ENCODE measurements at regions not wholly inside any gene's neighbourhood (a gene's known extent, or its start where the extent isn't known, plus 50 kb on each side); places are given as distances from the start of the nearest gene placed in this dataset.

DNA sequence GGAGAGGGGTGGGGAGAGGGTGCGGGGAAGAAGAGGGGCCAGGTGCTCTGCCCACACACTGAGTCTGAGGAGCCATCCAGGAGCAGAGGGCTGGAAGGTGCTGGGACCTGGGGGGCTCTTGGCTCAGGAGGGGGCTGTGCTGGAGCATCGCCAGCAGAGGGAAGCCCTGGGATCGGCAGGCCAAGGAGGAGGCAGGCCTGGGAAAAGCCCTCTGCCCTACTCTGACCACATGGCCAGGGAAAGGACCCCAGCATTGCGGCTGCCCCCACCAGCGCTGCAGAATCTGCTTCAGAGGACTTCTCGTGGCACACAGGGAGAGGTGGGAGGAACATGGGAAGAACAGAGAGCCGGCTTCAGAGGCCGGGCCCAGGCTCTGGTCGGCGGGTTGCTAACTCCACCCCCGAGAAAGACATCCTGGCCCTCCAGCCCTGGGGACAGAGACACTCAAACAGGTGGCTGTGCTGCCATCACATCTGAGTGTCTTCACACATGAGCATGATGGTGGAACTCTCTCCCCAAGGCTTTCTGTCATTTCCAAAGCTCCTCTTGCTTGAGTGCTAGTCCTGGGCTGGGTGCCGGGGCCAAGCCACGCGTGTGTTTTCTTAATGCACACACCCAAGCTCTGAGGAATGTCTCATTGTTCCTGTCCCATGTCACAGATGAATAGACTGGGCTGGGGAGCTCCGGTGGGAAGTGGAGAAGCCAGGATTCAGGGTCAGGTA, 1378.0 kb downstream of the BRD1 start:
- no peak for DNase-seq

DNA sequence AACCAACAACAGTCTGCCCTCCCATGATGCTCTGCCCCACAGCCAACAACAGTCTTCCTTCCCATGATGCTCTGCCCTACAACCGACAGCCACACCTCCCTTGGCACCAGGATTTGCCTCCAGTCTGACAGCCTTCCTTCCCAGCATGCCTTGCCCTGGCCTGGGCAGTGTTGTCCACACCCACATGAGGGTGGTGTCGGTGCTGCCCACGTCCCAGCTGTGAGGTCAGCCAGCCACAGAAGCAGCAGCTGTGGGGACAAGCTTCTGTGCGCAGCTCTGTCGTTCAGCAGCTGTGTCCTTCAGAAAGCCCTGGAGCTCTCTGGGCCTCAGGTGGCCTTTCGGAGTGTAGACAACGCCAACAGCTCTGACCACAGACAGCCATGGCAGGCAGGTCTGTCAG, 1378.9 kb downstream of the BRD1 start:
- DNase-seq, result no peak

DNA sequence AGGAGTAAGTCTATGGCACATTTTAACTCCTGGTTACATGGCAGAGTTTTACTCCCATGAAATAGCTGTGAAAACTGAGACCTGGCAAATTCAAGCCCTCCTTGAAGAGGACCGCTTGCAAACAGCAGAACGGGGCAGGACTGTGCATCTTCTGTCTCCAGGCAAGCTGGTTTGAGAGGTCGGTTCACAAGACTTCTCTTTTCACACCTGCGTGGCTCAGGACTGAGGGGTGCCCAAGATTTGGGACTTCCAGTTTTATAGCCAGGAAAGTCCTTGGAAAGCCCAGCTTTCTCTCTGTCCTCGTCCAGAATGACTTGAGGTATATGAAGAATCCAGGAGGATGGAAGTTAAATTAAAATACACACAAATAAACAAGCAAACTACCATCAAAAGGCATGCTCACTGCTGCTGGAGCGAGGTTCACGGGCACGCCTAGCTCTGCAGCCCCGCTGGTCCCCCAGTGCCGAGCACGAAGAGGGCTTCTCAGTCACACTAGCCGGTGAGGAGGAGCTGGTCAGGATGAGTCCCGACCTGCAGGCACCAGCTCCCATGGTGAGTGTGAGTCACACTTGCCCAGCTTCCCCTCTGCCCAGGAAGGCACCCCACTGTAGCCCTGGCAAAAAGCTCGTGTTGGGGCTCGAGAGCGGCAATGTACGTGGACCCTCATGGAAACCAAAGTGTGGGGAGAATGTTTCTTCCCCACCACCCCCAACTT, 1382.4 kb downstream of the BRD1 start:
- no peak for DNase-seq

DNA sequence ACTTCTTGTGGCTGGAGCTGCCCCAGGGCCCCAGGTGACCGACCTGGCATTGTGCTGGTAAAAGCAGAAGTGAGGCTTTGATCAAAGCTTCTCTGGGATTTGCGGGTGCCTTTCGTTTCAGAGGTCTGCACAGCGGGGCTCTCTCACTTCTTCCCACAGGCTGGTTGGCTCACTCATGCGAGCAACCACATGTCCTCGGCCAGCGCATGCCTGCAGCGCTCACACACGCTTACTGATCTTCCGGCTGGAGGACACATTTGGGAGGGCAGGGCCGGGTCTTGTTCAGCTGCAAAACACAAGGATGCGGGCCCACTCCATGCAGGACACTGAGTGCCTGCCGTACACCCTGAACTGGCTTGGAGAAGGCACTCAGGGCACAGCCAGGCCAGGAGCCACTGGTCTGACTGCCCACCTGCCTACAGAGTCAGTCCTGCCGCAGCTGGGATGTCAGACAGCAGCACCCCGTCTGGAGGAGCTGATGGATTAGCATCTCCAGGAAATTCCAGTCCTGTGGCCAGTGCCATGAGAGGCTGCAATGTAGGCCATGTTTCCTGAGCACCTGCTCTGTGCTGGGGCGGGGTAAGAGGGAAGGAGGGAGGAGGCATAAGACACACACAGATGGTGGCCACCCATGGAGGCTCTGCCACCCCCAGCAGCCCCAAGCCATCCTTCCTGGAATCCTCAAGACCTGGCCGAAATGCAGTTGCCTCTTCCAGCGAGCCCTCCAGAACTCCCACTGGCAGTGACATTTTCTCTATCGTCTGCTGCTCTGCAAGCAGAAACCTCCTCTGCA, 1383.2 kb downstream of the BRD1 start:
- DNase-seq, result no peak

DNA sequence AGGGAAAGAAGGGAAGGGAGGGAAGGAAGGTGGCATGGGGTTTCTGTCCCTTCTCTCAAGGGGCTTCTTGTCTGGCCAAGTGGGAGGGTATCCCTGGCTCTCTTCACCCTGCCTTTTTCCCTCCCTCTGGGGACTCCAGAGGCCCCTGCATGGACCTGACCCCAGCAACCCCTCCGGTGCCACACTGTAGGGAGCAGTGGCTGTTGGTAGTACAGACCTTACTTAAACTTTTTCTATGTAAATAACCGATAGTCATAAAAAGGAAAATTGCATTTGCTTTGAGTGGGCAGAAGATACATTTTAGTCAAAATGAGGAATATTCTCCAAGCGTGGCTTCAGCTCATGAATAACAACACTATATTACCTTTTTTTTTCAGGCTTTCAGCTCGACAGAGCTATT, 1384.0 kb downstream of the BRD1 start:
- DNase-seq, result no peak

DNA sequence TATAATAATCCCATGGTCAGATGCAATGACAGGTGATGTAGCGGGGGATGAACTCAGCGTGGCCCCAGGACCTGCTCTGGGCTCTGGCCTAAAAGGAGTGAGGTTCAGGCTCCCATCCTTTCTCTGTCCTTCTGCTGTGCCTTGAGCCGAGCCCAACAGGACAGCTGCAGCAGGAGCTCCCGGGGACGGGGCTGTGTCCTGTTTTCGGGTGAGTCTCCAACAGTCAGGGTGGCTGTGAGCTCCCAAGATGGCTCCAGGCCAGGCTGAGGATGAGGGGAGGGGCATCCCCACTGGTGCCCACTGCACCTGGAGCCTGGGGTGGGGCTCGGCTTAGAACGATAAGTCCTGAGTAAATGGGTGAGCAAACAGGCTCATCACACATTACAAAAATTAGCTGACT, 1385.0 kb downstream of the BRD1 start:
- no peak for DNase-seq

DNA sequence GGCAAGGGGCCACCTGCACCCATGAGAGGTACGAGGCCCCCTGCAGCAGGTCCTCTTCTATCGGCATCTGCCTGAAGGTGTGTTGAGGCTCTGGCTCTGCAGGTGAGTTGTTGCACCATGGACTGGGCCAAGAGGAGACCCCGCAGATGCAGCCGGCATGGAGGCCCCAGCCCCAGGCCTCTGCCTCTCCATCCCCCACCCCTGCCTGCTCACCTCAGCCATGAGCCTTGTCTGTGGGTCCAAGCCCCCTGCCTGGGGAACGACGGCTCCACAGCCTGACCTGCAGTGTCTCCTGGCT, 1386.2 kb downstream of the BRD1 start:
- no peak for DNase-seq

DNA sequence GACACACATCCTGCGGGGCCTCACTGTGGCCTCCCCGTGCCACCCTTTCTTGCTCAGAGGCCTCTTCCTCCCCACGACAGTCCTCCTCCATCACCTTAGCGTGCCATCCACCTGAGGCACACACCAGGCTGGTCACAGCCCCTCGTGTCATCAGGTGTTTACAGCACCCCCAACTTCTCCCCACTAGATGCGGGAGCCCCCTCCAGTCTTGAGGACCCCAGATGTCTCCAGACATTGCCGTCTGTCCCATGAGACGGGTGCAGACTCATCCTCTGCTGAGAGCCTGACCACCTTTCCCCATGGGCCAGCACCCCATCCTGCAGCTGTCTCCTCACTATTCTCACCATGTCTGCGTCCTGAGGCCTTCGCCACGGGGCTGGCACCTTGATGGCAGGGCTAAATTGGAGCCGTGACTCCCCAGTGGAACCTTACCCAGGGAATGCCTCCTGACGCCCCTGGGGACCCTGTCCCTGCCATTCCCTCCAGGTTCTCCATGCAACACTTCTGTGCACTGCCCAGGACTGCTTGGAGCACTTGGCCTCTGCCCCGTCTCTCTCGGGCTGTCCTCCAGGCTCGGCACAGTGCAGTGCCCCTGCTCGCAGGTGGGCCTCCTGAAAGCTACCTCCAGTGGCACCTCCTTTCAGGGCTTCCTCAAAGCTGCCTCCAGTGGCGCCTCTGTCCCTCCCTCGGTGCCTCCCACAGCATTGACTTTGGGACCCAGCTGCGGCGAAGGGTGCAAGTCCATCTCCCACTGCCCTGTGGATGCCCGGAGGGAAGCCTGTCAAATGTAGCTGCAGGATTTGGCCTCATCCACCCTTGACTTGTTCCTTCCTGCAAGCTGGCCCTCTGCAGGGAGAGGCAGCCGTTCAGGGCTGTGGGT, 1386.8 kb downstream of the BRD1 start:
- DNase-seq, result no peak

DNA sequence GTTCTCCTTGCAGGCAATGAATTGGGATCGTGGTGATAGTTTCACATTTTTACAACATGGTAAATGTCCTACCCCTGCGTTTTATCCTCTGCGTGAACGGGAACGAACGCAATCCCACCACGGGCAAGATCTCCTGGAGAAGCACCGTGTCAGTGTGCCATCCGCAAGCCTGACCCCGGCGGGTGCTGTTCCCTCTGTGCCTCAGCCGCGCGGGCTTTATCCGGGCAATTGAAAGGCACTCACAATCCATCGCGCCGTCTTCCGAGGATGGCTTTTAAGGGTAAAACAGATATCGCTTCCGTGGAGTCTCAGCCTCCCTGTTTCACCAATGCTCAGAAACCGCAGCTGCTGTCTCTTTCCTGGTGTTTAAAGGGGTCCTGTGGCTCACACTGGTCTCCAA, 1387.5 kb downstream of the BRD1 start:
- DNase-seq, result no peak

DNA sequence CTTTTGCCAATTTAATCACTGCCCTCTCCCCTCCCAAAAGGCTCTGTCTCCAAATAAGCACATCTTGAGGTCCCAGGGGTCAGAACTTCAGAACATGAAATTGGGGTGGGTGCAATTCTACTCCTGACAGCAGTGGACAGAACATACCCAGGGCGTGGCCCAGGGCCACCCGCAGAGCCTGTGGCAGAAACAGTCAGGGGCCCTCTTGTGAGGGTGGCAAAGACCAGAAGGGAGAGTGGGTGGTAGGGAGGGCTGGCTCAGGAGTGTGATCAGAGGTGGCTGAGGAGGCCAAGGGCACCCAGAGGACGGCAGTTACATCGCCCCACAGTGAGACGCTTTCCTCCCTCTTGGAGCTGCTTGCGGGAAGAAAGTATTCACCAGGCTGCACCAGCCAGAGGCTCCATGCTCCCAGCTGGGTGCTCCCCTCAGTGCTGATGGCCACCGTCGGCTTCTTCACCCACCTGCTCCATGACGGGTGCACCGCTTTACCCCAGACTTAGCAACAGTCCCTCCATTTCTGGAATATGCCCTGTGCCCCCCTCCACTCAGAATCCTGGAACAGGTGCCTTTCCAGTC, 1388.0 kb downstream of the BRD1 start:
- DNase-seq, result no peak

DNA sequence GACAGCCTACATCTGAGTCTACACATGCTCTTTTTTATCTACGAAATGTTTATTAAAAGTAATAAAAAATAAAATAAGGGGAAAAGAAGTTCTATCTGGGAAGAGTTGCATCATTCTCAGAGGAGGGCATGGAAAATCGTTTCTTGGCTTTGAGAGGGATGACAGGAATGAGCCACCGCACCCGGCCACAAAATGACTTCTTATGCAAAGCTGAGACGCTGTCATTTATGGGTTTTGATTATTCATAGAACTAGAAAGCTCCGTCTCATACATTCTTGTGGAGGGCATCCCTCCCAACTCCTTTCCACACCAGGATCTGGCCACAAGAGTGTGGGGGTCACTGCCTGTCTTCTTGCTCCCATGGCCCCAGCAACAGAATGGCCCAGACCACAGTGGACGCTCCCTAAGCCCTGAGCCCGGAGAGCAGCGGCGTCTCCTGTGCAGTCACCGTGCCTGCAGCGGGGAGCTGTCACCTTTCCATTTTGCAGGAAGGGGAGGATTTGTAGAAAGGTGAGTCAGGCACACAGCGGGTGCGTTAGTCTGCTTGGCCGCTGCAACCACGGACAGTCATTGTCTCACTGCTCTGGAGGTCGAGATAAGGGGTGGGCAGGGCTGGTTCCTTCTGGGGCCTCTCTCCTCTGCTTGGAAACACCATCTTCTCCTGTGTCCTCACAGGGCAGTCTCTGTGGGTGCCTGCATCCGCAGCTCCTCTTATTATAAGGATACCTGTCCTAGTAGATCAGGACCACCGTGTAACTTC, 1388.7 kb downstream of the BRD1 start:
- DNase-seq, result no peak

DNA sequence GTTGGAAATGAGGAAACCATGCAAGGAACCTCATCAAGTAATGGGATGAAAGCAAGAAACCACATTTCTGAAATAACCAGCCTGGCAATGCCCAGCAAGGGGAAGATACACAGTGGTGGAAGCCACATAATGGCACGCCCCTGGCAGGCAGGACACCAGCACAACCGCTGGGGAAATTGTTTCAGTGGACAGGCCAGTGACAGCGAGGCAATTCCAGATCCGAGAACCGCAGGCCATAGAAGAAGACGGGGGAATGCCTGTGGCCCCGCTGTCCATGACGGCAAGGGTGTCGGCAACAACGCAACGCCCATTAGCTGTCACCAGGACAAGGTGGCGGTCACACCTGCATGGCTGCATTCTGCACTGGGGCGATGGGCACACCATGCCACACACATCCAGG, 1389.6 kb downstream of the BRD1 start:
- DNase-seq, result no peak

DNA sequence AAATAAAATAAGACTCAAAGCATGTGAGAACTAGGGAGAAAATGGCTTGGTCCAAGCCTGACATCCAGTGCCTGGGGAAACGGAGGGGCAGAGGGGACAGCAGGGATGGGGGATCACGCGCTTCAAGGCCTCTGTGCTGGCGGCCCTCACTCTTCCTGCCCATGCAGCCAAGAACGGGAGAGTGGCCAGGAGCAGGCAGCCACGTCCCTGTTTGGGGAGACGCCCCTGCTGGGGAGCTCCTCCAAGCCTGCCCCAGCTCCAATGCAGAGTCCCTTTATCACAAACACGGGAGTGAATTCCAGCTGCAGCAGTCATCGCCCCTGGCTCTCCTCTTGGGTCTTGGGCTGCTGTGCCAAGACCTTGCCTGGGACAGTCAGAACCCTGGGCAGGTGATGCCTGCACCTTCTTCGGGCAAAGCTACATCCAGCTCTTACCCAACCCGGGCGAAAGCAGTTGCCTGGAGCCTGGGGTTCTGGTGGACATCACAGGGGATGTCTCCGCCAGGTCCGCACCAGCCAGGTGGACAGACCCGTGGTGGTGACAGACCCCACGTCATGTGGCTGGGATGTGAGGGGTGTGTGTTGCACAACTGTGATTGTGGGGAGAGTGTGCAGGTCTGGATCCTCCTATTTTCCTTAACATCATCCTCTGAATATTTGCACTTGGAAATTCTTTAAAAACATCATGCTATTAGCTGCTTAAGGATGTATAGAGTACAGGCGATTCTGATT, 1391.3 kb downstream of the BRD1 start:
- DNase-seq, result no peak

DNA sequence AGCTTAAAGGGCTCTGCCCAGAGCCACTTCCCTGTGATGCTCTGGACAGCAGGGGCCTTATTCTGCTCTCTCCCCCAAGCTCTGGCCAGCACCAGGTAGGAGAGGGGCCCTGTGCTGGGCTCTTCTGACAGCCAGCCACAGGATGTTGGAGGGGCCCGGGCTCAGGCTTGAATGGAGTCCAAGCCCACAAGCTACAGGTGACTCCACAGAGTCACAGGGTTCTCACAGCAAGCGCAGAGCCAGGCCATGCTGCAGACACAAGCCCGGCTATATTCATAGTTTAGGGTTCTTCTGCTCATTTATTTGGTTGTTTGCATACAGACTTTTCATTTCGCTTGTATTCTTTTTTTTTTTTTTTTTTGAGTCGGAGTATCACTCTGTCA, 1392.8 kb downstream of the BRD1 start:
- DNase-seq, result no peak

DNA sequence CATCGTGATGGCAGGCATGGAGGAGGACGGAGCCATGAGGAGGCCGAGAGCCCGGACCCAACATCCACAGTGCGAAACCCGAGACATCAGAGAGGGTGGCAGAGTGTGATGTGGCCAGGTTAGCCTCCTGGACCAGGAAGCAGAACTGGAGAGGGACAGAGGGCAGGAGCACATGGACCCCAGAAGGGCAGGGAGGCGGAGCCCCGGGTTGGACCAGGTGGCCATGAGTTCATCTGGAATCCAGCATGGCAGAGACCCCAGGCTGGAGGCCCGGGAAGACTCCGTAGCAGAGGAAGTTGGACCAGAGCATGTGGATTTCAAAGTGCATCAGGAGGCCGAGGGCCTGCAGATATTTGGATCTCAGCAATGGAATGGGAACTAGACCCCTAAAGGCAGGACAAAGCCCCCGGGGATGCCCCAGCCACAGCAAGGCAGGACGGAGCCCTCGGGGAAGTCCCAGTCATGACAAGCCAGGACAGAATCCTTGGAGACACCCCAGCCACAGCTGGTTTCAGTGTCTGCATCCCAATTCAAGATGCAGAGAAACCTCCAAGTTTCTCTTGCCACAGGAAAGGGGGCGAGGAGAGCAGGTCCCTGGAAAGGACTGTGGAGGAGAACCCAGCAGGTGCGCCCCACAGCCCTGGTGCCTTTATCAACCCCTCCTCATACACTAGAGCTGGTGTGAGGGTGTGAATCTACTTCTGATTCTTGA, 1393.4 kb downstream of the BRD1 start:
- DNase-seq, result no peak

DNA sequence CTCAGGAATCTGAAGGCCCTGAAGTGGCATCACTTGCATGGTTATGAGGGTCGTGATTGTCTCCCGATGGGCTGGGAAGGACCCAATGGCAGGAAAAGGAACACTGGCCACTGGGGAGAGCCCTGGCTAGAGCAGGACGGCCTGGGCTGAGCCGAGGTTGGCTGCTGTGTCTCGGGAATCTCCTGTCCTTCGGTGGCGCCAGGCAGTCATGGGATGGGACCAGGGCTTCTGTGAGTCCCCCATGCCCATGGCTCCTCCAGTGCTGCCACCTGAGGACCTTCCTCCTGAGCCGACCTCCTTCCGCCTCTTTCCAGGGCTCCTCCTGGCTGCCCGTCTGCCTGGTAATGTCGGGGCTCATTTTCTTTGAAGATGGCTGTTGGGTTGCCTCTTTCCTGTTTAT, 1394.0 kb downstream of the BRD1 start:
- DNase-seq, result no peak

DNA sequence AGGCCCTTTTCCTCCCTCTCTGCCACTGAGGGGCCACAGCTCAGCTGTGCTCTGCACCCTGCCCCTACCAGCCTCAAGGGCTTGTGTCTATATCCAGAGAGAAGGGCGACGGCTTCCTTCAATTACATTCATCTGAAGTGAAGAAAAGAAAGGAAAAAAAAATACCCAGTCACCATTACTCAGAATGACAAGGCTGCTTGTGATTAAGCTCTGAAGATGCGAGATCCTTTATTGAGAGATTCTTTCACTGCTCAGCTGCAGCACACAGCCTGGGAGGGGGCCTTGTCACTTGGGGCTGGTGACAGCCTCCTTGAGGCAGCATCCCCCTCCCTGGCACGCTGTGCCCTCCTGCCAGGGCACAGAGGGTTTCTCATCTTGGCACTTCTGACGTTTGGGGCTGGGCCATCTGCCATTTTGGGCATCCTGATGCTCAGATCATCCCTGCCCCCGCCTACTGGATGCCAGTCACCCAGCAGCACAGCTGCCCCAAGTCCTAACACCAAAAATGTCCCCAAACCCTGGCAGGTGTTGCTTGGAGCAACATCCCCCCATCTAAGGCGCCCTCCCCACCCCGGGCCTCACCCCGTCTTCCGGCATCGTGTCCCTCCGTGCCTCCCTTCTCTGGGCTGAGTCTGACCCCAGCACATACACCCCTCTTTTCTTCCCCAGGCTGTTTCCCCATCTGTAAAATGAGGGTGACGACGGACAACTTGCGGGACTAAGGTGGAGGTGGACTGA, 1394.7 kb downstream of the BRD1 start:
- no peak for DNase-seq

DNA sequence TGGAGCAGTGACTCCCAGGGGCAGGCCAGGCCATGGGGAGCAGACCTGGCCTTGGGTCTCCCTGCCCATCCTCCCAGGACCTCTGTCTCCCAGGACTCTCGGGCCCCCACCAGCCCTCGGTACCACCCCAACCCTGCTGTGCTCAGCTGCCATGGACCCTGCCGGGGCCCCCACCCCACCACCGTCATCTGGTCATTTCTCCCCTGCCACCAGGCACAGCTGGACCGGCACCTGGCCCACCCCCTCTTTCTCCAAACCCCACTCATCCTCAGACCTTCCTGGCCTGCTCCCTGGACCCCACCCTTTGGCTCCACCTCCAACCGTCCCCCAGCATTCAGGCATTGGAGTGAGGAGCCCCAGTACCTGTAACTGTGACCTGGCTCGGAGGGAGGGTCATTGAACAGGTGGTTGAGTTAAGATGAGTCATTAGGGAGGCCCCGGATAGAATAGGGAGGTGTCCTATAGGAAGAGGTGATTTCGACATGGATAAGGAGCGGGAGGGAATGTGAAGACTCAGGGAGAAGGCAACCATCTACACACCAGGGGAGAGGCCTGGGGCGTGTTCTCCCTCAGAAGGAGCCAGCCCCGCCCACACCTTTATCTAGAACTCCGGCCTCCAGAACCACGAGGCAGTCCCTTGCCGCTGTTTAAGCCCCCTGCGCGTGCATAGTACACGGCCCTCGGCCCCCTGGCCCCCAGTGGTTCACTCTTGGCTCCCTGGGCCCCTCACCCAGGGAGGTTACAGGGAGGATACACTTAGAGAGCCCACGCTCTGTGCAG, 1395.9 kb downstream of the BRD1 start:
- DNase-seq, result no peak

DNA sequence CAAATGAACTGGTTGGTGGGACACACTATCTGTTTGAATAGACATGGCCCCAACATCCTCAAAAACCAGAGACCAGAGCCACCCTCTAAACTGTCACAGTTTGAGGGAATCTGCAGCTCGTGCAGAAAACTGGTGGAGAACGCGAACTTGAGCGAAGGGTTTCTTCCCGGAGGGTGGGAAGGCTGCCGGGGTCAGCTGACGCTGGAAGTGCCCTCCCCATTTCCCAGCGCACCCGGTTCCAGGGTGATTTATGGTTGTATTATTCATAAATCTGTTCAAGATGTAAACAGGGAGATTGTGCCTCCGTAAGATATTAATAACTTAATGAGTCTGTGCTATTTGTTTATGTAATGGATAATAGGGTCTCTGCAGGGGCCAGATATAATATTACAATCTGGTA, 1396.7 kb downstream of the BRD1 start:
- DNase-seq, result no peak
